ENCODE measurements at regions not wholly inside any gene's neighbourhood (a gene's known extent, or its start where the extent isn't known, plus 50 kb on each side); places are given as distances from the start of the nearest gene placed in this dataset.

DNA sequence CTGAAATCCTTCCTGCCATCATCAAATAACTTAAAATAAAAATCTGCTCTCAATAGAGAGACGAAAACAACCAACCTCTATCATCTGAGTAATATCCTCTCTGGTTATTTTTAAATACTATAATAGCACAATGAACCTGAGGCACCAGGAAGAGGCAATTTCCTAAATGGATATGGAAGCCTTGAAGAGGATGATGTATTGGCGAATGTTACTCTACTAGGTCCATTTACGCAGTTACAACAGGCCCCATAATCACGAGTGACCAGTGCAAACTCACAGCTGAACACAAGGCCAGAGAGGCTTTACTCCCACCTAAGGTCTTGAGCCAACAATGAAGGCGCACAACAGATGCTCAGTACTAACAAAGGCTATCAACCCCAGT is 678.8 kb upstream of the NR3C2 start:
- TF ChIP-seq EZH2phosphoT487 (IDR thresholded peaks at IDR 0.05; ENCODE audit: low read depth), result no peak
- TF ChIP-seq, protein P1, sequence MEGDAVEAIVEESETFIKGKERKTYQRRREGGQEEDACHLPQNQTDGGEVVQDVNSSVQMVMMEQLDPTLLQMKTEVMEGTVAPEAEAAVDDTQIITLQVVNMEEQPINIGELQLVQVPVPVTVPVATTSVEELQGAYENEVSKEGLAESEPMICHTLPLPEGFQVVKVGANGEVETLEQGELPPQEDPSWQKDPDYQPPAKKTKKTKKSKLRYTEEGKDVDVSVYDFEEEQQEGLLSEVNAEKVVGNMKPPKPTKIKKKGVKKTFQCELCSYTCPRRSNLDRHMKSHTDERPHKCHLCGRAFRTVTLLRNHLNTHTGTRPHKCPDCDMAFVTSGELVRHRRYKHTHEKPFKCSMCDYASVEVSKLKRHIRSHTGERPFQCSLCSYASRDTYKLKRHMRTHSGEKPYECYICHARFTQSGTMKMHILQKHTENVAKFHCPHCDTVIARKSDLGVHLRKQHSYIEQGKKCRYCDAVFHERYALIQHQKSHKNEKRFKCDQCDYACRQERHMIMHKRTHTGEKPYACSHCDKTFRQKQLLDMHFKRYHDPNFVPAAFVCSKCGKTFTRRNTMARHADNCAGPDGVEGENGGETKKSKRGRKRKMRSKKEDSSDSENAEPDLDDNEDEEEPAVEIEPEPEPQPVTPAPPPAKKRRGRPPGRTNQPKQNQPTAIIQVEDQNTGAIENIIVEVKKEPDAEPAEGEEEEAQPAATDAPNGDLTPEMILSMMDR (IDR thresholded peaks at IDR 0.05; ENCODE audit: low read depth, low read length), result no peak
- Histone ChIP-seq H3K27ac (ENCODE audit: low read length) (no peak overlapping the region), H3K4me3 (ENCODE audit: low read length) (no peak overlapping the region), H3K4me1 (ENCODE audit: low read length) (no peaks in the 10 kb centered on the region), H3K27me3 (ENCODE audit: low read depth, low read length) (no peaks in the 10 kb centered on the region), H3K9ac (ENCODE audit: low read length) (no peak overlapping the region), H2AFZ (ENCODE audit: low read depth, low read length) (no peak overlapping the region), H3K4me2 (ENCODE audit: low read length) (no peak overlapping the region), H3K79me2 (ENCODE audit: low read length) (no peaks in the 10 kb centered on the region), H3K9me3 (ENCODE audit: insufficient read depth, low read length) (no peaks in the 10 kb centered on the region), H4K20me1 (ENCODE audit: insufficient read depth, low read length) (no peaks in the 10 kb centered on the region), H3K36me3 (replicated peaks; ENCODE audit: low read depth, low read length) (no peaks in the 10 kb centered on the region)

DNA sequence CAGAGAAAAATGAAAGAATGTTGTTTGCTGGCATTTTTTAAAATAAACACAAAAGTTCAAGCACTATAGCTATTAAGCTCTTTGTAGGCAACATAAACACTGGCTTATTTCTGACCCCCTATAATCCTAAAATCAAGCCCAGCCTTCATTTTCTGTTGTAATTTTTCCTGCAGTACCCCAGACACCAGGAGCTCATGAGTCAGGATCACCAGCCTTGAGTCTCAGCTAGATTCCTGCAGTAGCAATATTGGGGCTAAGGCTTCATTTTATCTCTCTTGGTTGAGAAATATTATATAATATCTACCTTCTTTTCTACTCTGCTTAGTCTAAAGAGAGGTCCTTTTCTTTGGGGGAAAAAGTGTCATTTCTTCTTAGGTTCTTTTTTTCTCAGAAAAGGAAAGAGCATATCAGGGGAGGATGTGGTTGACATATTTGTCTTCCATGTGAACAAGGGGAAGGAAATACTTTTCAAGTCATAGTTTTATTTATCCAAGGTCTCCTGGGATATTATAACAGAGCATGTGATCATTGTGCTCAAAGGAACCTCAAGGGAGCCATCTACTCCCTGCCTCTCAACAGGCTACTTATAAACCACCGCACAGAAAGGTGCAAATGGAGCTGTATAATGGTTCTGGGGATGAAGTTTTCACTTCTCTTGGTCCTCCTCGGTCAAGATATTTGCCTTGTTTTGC is 678.3 kb upstream of the NR3C2 start:
- Histone ChIP-seq H3K27ac (ENCODE audit: low read length) (no peak overlapping the region), H3K4me2 (ENCODE audit: low read length) (no peak overlapping the region), H4K20me1 (ENCODE audit: insufficient read depth, low read length) (no peaks in the 10 kb centered on the region), H3K4me3 (ENCODE audit: low read length) (no peak overlapping the region), H3K4me1 (ENCODE audit: low read length) (no peaks in the 10 kb centered on the region), H3K27me3 (ENCODE audit: low read depth, low read length) (no peaks in the 10 kb centered on the region), H3K79me2 (ENCODE audit: low read length) (no peaks in the 10 kb centered on the region), H3K36me3 (replicated peaks; ENCODE audit: low read depth, low read length) (no peaks in the 10 kb centered on the region), H3K9me3 (ENCODE audit: insufficient read depth, low read length) (no peaks in the 10 kb centered on the region), H3K9ac (ENCODE audit: low read length) (no peak overlapping the region), H2AFZ (ENCODE audit: low read depth, low read length) (no peak overlapping the region)
- TF ChIP-seq EZH2phosphoT487 (IDR thresholded peaks at IDR 0.05; ENCODE audit: low read depth), result no peak
- TF ChIP-seq, protein P1 (IDR thresholded peaks at IDR 0.05; ENCODE audit: low read depth, low read length), result no peak

DNA sequence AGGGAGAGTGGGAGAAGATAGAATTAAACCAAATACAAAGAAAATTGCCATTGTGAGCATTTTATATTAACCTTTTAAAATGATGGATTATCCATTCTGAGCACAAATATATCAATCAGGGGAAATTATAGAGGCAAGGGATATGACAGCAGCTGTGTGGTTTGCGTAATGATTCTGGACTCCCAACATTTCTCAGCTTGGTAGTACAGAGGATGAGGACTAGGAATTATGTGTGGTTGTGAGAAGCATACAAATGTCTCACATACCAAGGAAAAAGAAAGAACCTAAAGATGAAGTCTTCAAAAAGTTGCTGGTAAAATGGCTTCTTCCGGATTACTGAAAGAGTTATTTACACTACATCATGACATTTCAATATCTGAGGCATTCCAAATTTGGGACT is 674.6 kb upstream of the NR3C2 start:
- Histone ChIP-seq H3K27me3 (ENCODE audit: low read depth, low read length) (no peaks in the 10 kb centered on the region), H3K36me3 (replicated peaks; ENCODE audit: low read depth, low read length) (no peaks in the 10 kb centered on the region), H3K9ac (ENCODE audit: low read length) (no peak overlapping the region), H4K20me1 (ENCODE audit: insufficient read depth, low read length) (no peaks in the 10 kb centered on the region), H3K27ac (ENCODE audit: low read length) (no peak overlapping the region), H2AFZ (ENCODE audit: low read depth, low read length) (no peak overlapping the region), H3K4me2 (ENCODE audit: low read length) (no peak overlapping the region), H3K9me3 (ENCODE audit: insufficient read depth, low read length) (no peaks in the 10 kb centered on the region), H3K4me1 (ENCODE audit: low read length) (no peaks in the 10 kb centered on the region), H3K79me2 (ENCODE audit: low read length) (no peaks in the 10 kb centered on the region), H3K4me3 (ENCODE audit: low read length) (no peak overlapping the region)
- TF ChIP-seq, protein P1 (IDR thresholded peaks at IDR 0.05; ENCODE audit: low read depth, low read length), result no peak
- TF ChIP-seq EZH2phosphoT487 (IDR thresholded peaks at IDR 0.05; ENCODE audit: low read depth), result no peak

DNA sequence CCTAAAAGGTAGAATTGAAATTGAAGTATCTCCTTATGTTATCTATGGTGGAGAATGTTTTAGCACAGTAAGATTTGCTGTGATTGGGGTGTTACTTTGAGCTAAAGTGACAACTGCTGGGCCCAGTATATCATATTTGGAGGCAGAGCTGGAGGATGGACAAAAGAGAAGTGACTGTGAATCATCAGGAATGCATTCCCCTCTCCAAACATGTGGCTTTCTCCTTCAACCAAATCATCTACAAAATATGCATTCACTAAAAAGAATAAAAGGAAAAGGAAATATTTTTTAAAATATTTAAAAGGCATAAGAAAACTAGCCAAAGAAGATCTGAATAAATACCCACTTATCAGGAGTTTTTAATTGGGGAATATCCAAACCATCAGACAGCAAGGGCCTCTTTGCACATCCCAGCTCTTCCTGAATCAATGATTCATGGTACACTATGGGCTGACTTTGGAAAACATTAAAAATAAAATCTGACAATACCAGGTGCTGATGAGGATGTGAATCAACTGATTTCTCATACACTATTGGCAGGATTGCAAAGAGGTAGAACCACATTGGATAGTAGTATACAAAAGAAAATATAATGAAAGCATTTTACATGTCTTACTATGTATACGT is 671.7 kb upstream of the NR3C2 start:
- Histone ChIP-seq H3K27ac (ENCODE audit: low read length) (no peak overlapping the region), H3K4me3 (ENCODE audit: low read length) (no peak overlapping the region), H3K9ac (ENCODE audit: low read length) (no peak overlapping the region), H3K27me3 (ENCODE audit: low read depth, low read length) (no peaks in the 10 kb centered on the region), H3K4me1 (ENCODE audit: low read length) (no peaks in the 10 kb centered on the region), H3K4me2 (ENCODE audit: low read length) (no peak overlapping the region), H3K36me3 (replicated peaks; ENCODE audit: low read depth, low read length) (no peaks in the 10 kb centered on the region), H3K9me3 (ENCODE audit: insufficient read depth, low read length) (no peaks in the 10 kb centered on the region), H2AFZ (ENCODE audit: low read depth, low read length) (no peak overlapping the region), H3K79me2 (ENCODE audit: low read length) (no peaks in the 10 kb centered on the region), H4K20me1 (ENCODE audit: insufficient read depth, low read length) (no peaks in the 10 kb centered on the region)
- TF ChIP-seq EZH2phosphoT487 (IDR thresholded peaks at IDR 0.05; ENCODE audit: low read depth), result no peak
- TF ChIP-seq, protein P1 (IDR thresholded peaks at IDR 0.05; ENCODE audit: low read depth, low read length), result no peak

All from OCI-LY3 (cell line).